Lower leg skin (tissue), 3 donors: ENCODE measurements at regions not wholly inside any gene's neighbourhood (a gene's known extent, or its start where the extent isn't known, plus 50 kb on each side); places are given as distances from the start of the nearest gene placed in this dataset.

Source experiments
- CTCF ChIP-seq, 3 donors: fragments of 450-650 bp; IDR thresholded peaks; one replicate each; pipeline ENCODE4 v1.5.1; 2016; ENCODE audit warnings: antibody characterized with exemption in 3 of 3, mild to moderate bottlenecking in 3 of 3, moderate library complexity in 2 of 3
- POLR2A ChIP-seq, 2 donors: fragments of 450-650 bp; IDR thresholded peaks; one replicate each; pipeline ENCODE4 v1.6.1; 2016 to 2017; ENCODE audit warnings: antibody characterized with exemption in 2 of 2, mild to moderate bottlenecking in 1 of 2, moderate library complexity in 1 of 2

- no peak for TF ChIP-seq POLR2A (IDR thresholded peaks at IDR 0.05)
- TF ChIP-seq CTCF (IDR thresholded peaks at IDR 0.05), result no peak
Measured at GRCh38 chr1:207230441-207230840, 91.0 kb upstream of the CD55 start.
